A673 (cell line): ENCODE measurements at regions not wholly inside any gene's neighbourhood (a gene's known extent, or its start where the extent isn't known, plus 50 kb on each side); places are given as distances from the start of the nearest gene placed in this dataset.

Experiments
- CTCF ChIP-seq: fragments of 300-800, 200-600 bp; sonication (generic); conservative IDR thresholded peaks from 2 replicates; pipeline ENCODE4 v1.5.1; 2017; ENCODE audit warnings: low read depth, mild to moderate bottlenecking, antibody characterized with exemption, low read length, moderate library complexity, mixed read lengths
- EZH2 ChIP-seq: fragments of 200-600 bp; sonication (generic); IDR thresholded peaks from 2 replicates; pipeline ENCODE4 v1.6.1; 2017; ENCODE audit warnings: borderline replicate concordance, low read depth, mild to moderate bottlenecking, mixed read lengths, antibody characterized with exemption, low read length; ENCODE audit not compliant: poor library complexity, severe bottlenecking

- TF ChIP-seq CTCF, result no peak
- TF ChIP-seq EZH2, result no peak
Measured at GRCh38 chr5:155768332-155768731, 558.6 kb upstream of the SGCD start.
